ENCODE measurements at regions not wholly inside any gene's neighbourhood (a gene's known extent, or its start where the extent isn't known, plus 50 kb on each side); places are given as distances from the start of the nearest gene placed in this dataset.

- intact Hi-C loops (cut with micrococcal nuclease): no loop called here
- peaks cover 33 to 48% of the 10 kb centered on the region in 2 donors for H3K27me3 Mint-ChIP-seq (ENCODE audit: low read depth in 2 of 2)
- no peaks in the 10 kb centered on the region for H3K36me3 ChIP-seq (ENCODE audit: control insufficient read depth, insufficient read depth, low read length)
- no peaks in the 10 kb centered on the region for H3K36me3 Mint-ChIP-seq
- no peaks in the 10 kb centered on the region for H3K9me3 Mint-ChIP-seq
- 79% methylated on average over 4 of the region's 4 CpGs for WGBS (ENCODE audit: insufficient coverage)
- H3K4me3 ChIP-seq (ENCODE audit: low read length): no peak overlapping the region
- H3K4me1 Mint-ChIP-seq: no peaks in the 10 kb centered on the region
- no peak overlapping the region for H3K27ac Mint-ChIP-seq
- H3K27ac ChIP-seq (ENCODE audit: low read length): no peak overlapping the region
- DNase-seq: no peak
- H3K4me3 Mint-ChIP-seq: no peak overlapping the region
- H3K27me3 ChIP-seq (ENCODE audit: control insufficient read depth, insufficient read depth, low read length): peaks cover 2% of the 10 kb centered on the region
- H3K9me3 ChIP-seq (ENCODE audit: control insufficient read depth, insufficient read depth, low read length): no peaks in the 10 kb centered on the region
- no peaks in the 10 kb centered on the region for H3K4me1 ChIP-seq (ENCODE audit: control insufficient read depth, insufficient read depth, low read length)
- ATAC-seq: no peak
- no peak for TF ChIP-seq CTCF (IDR thresholded peaks at IDR 0.05)
Observed at GRCh38 chr2:100765481-100765880, 54.5 kb upstream of the NPAS2 start.

DNA sequence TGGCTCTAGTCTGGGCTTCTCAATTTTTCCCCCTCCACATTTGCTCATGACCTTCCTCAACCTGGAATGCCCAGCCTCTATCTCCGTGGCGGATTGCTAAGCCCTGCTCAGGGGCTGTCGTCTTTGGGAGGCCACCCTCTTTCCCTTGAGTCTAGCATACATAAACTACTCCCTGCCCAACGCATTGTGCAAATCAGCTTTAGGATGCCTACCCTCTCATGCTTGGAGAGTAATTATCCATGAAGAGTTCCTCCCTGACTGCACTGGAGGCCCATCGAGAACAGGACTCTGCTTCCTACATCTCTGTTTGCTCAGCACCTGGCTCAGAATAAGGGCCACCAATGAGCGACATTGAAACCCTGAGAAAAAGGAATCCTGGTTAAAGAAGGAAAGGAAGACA is 53.7 kb upstream of the NPAS2 start:
- Mint-ChIP-seq H3K27me3 (ENCODE audit: low read depth in 2 of 2) (peaks cover 33 to 48% of the 10 kb centered on the region in 2 donors), H3K9me3 (no peaks in the 10 kb centered on the region), H3K27ac (no peak overlapping the region), H3K36me3 (no peaks in the 10 kb centered on the region), H3K4me3 (no peak overlapping the region), H3K4me1 (no peaks in the 10 kb centered on the region)
- no peaks in the 10 kb centered on the region for H3K36me3 ChIP-seq (ENCODE audit: control insufficient read depth, insufficient read depth, low read length)
- TF ChIP-seq CTCF (IDR thresholded peaks at IDR 0.05): no peak
- intact Hi-C loops (cut with micrococcal nuclease): no loop called here
- H3K27ac ChIP-seq (ENCODE audit: low read length): no peak overlapping the region
- no peaks in the 10 kb centered on the region for H3K9me3 ChIP-seq (ENCODE audit: control insufficient read depth, insufficient read depth, low read length)
- whole genome bisulfite sequencing (ENCODE audit: insufficient coverage): 90% methylated on average over 6 of the region's 6 CpGs
- no peaks in the 10 kb centered on the region for H3K4me1 ChIP-seq (ENCODE audit: control insufficient read depth, insufficient read depth, low read length)
- no peak overlapping the region for H3K4me3 ChIP-seq (ENCODE audit: low read length)
- no peak for DNase-seq
- no peak for ATAC-seq
- H3K27me3 ChIP-seq (ENCODE audit: control insufficient read depth, insufficient read depth, low read length): peaks cover 2% of the 10 kb centered on the region

GRCh38 chr2:100766806-100767205 is 53.1 kb upstream of the NPAS2 start:
- H3K4me3 Mint-ChIP-seq: no peak overlapping the region
- ATAC-seq (no peak), DNase-seq (no peak)
- Histone ChIP-seq H3K27ac (ENCODE audit: low read length) (no peak overlapping the region), H3K27me3 (ENCODE audit: control insufficient read depth, insufficient read depth, low read length) (peaks cover 2% of the 10 kb centered on the region), H3K9me3 (ENCODE audit: control insufficient read depth, insufficient read depth, low read length) (no peaks in the 10 kb centered on the region), H3K4me3 (ENCODE audit: low read length) (no peak overlapping the region), H3K36me3 (ENCODE audit: control insufficient read depth, insufficient read depth, low read length) (no peaks in the 10 kb centered on the region), H3K4me1 (ENCODE audit: control insufficient read depth, insufficient read depth, low read length) (no peaks in the 10 kb centered on the region)
- no peaks in the 10 kb centered on the region for H3K4me1 Mint-ChIP-seq
- peaks cover 30 to 48% of the 10 kb centered on the region in 2 donors for H3K27me3 Mint-ChIP-seq (ENCODE audit: low read depth in 2 of 2)
- intact Hi-C loops (cut with micrococcal nuclease): no loop called here
- TF ChIP-seq CTCF (IDR thresholded peaks at IDR 0.05): no peak
- no peaks in the 10 kb centered on the region for H3K9me3 Mint-ChIP-seq
- H3K27ac Mint-ChIP-seq: no peak overlapping the region
- no peaks in the 10 kb centered on the region for H3K36me3 Mint-ChIP-seq
- WGBS (ENCODE audit: insufficient coverage): 75% methylated on average over 3 of the region's 3 CpGs

- H3K9me3 ChIP-seq (ENCODE audit: control insufficient read depth, insufficient read depth, low read length): no peaks in the 10 kb centered on the region
- intact Hi-C loops (cut with micrococcal nuclease): no loop called here
- no peak for ATAC-seq
- H3K27ac ChIP-seq (ENCODE audit: low read length): no peak overlapping the region
- Mint-ChIP-seq H3K9me3 (no peaks in the 10 kb centered on the region), H3K36me3 (no peaks in the 10 kb centered on the region), H3K27ac (no peak overlapping the region), H3K4me3 (no peak overlapping the region), H3K4me1 (no peaks in the 10 kb centered on the region), H3K27me3 (ENCODE audit: low read depth in 2 of 2) (peaks cover 26 to 48% of the 10 kb centered on the region in 2 donors)
- WGBS (ENCODE audit: insufficient coverage): 100% methylated on average over 1 of the region's 1 CpG
- no peak for DNase-seq
- no peaks in the 10 kb centered on the region for H3K36me3 ChIP-seq (ENCODE audit: control insufficient read depth, insufficient read depth, low read length)
- no peak for TF ChIP-seq CTCF (IDR thresholded peaks at IDR 0.05)
- H3K4me1 ChIP-seq (ENCODE audit: control insufficient read depth, insufficient read depth, low read length): no peaks in the 10 kb centered on the region
- H3K27me3 ChIP-seq (ENCODE audit: control insufficient read depth, insufficient read depth, low read length): peaks cover 2% of the 10 kb centered on the region
- H3K4me3 ChIP-seq (ENCODE audit: low read length): no peak overlapping the region
Observed at GRCh38 chr2:100767224-100767653, 52.7 kb upstream of the NPAS2 start.
